ENCODE measurements at regions not wholly inside any gene's neighbourhood (a gene's known extent, or its start where the extent isn't known, plus 50 kb on each side); places are given as distances from the start of the nearest gene placed in this dataset.
A peak's percentile ranks its signal among the peaks of the same experiment; 100 is the strongest.

- Mint-ChIP-seq H3K4me1 (peaks cover 6% of the 10 kb centered on the region), H3K27ac (no peak overlapping the region), H3K36me3 (no peaks in the 10 kb centered on the region), H3K27me3 (ENCODE audit: insufficient read depth, low read depth) (peaks cover 4% of the 10 kb centered on the region), H3K4me3 (no peak overlapping the region), H3K9me3 (peaks cover 3% of the 10 kb centered on the region)
- TF ChIP-seq EZH2phosphoT487 (IDR thresholded peaks at IDR 0.05) (no peak), EZH2 (IDR thresholded peaks at IDR 0.05) (no peak)
- H3K27me3 ChIP-seq: peaks cover 100% of the 10 kb centered on the region
- H3K9ac ChIP-seq: no peak overlapping the region
- H3K79me2 ChIP-seq (ENCODE audit: low read depth): no peaks in the 10 kb centered on the region
- no peak overlapping the region for H2AFZ ChIP-seq (replicated peaks)
- no peaks in the 10 kb centered on the region for H3F3A ChIP-seq (ENCODE audit: low read depth)
- H4K20me1 ChIP-seq (ENCODE audit: low read depth): no peaks in the 10 kb centered on the region
- no peaks in the 10 kb centered on the region for H3K4me1 ChIP-seq
- H3K9me3 ChIP-seq (ENCODE audit: low read depth): no peaks in the 10 kb centered on the region
- H3K36me3 ChIP-seq: no peaks in the 10 kb centered on the region
- H3K4me2 ChIP-seq: no peak overlapping the region
- DNase-seq (ENCODE audit: low spot score): no peak
- no peak overlapping the region for H3K27ac ChIP-seq
- no peak overlapping the region for H3K4me3 ChIP-seq
Observed at GRCh38 chr22:22429369-22430108, 79.0 kb downstream of the ZNF280B start.

DNA sequence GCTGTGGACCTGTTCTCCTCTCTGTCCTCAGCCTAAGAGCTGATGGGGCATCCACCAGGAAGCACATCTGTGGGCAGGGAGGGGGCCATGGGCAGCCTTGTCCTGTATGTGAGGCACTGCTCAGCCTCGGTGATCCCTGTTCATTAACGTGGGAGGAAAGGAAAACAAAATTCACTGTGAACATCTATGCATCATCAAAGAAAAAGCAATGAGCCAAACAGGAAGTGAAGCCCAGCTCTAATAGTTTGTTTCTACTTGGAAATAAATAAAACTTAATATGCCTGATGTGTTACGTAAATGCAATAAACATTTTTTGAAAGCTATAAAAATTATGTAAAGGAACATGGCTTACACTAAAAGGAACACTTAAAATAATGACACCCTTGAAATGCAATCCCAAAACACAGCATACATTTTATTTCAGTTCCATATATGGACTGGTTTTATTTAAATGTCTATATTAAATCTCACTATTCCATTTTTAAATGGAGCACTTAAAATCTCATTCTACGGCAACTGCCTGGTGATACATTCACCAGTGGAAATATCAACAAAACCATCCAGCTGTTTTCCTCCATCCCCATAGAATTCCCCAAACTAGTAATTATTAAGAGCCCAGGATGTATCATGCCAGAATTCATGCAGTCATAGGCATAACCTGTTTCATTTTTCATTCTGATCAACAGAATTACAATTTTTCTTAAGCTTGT is 78.3 kb downstream of the ZNF280B start:
- H3K27me3 Mint-ChIP-seq (ENCODE audit: insufficient read depth, low read depth): peaks cover 4% of the 10 kb centered on the region
- TF ChIP-seq EZH2phosphoT487 (IDR thresholded peaks at IDR 0.05) (no peak), EZH2 (IDR thresholded peaks at IDR 0.05) (no peak)
- TF ChIP-seq, protein P1, sequence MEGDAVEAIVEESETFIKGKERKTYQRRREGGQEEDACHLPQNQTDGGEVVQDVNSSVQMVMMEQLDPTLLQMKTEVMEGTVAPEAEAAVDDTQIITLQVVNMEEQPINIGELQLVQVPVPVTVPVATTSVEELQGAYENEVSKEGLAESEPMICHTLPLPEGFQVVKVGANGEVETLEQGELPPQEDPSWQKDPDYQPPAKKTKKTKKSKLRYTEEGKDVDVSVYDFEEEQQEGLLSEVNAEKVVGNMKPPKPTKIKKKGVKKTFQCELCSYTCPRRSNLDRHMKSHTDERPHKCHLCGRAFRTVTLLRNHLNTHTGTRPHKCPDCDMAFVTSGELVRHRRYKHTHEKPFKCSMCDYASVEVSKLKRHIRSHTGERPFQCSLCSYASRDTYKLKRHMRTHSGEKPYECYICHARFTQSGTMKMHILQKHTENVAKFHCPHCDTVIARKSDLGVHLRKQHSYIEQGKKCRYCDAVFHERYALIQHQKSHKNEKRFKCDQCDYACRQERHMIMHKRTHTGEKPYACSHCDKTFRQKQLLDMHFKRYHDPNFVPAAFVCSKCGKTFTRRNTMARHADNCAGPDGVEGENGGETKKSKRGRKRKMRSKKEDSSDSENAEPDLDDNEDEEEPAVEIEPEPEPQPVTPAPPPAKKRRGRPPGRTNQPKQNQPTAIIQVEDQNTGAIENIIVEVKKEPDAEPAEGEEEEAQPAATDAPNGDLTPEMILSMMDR (IDR thresholded peaks at IDR 0.05): no peak
- no peak overlapping the region for H3K4me3 Mint-ChIP-seq
- peaks cover 4% of the 10 kb centered on the region for H3K4me1 Mint-ChIP-seq
- Histone ChIP-seq H3K27ac (no peak overlapping the region), H3K4me2 (no peak overlapping the region), H3K4me3 (no peak overlapping the region), H3K79me2 (ENCODE audit: low read depth) (no peaks in the 10 kb centered on the region), H3K9ac (no peak overlapping the region), H2AFZ (replicated peaks) (no peak overlapping the region), H3K4me1 (no peaks in the 10 kb centered on the region), H3K9me3 (ENCODE audit: low read depth) (no peaks in the 10 kb centered on the region), H3F3A (ENCODE audit: low read depth) (no peaks in the 10 kb centered on the region), H3K36me3 (no peaks in the 10 kb centered on the region), H4K20me1 (ENCODE audit: low read depth) (no peaks in the 10 kb centered on the region), H3K27me3 (peaks cover 100% of the 10 kb centered on the region)
- peaks cover 2% of the 10 kb centered on the region for H3K9me3 Mint-ChIP-seq
- no peaks in the 10 kb centered on the region for H3K36me3 Mint-ChIP-seq
- H3K27ac Mint-ChIP-seq: no peak overlapping the region
- no peak for DNase-seq (ENCODE audit: low spot score)

- TF ChIP-seq, protein P1 (IDR thresholded peaks at IDR 0.05): peak; percentile 66
- no peak for TF ChIP-seq EZH2phosphoT487 (IDR thresholded peaks at IDR 0.05)
- H3K9ac ChIP-seq: no peak overlapping the region
Observed at GRCh38 chr22:22431271-22432220, 77.0 kb downstream of the ZNF280B start.

More at GRCh38 chr22:22431271-22432220, 77.0 kb downstream of the ZNF280B start:
- no peaks in the 10 kb centered on the region for H3F3A ChIP-seq (ENCODE audit: low read depth)
- H3K4me2 ChIP-seq: no peak overlapping the region
- H3K27ac ChIP-seq: no peak overlapping the region
- Mint-ChIP-seq H3K4me1 (peaks cover 3% of the 10 kb centered on the region), H3K27me3 (ENCODE audit: insufficient read depth, low read depth) (peaks cover 4% of the 10 kb centered on the region), H3K27ac (no peak overlapping the region), H3K9me3 (peaks cover 3% of the 10 kb centered on the region), H3K36me3 (no peaks in the 10 kb centered on the region), H3K4me3 (no peak overlapping the region)
- no peaks in the 10 kb centered on the region for H4K20me1 ChIP-seq (ENCODE audit: low read depth)
- H3K9me3 ChIP-seq (ENCODE audit: low read depth): no peaks in the 10 kb centered on the region
- no peaks in the 10 kb centered on the region for H3K4me1 ChIP-seq
- H2AFZ ChIP-seq (replicated peaks): no peak overlapping the region
- H3K4me3 ChIP-seq: no peak overlapping the region
- peaks cover 100% of the 10 kb centered on the region for H3K27me3 ChIP-seq
- no peaks in the 10 kb centered on the region for H3K79me2 ChIP-seq (ENCODE audit: low read depth)
- DNase-seq (ENCODE audit: low spot score): peak; percentile 75
- H3K36me3 ChIP-seq: no peaks in the 10 kb centered on the region

All from neural progenitor cell (in vitro differentiated cells).